ENCODE measurements at regions not wholly inside any gene's neighbourhood (a gene's known extent, or its start where the extent isn't known, plus 50 kb on each side); places are given as distances from the start of the nearest gene placed in this dataset.

DNA sequence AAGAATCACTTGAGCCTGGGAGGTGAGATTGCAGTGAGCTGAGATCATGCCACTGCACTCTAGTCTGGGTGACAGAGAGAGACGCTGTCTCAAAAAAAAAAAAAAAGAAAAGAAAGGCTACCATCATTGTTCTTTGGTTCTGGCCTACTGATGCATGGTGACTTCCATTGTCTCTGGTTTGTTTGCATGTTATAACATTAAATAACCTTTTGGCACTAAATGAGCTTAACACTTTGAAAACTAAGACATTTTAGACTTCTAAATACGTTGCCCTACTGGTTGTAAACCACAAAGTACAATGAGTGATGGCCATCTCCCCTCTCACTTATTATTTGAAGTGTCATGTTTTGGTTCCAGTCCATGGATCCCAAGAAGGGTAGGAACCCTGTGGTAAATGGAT lies 152.9 kb upstream of the CPM start:
- TF ChIP-seq, protein P1, sequence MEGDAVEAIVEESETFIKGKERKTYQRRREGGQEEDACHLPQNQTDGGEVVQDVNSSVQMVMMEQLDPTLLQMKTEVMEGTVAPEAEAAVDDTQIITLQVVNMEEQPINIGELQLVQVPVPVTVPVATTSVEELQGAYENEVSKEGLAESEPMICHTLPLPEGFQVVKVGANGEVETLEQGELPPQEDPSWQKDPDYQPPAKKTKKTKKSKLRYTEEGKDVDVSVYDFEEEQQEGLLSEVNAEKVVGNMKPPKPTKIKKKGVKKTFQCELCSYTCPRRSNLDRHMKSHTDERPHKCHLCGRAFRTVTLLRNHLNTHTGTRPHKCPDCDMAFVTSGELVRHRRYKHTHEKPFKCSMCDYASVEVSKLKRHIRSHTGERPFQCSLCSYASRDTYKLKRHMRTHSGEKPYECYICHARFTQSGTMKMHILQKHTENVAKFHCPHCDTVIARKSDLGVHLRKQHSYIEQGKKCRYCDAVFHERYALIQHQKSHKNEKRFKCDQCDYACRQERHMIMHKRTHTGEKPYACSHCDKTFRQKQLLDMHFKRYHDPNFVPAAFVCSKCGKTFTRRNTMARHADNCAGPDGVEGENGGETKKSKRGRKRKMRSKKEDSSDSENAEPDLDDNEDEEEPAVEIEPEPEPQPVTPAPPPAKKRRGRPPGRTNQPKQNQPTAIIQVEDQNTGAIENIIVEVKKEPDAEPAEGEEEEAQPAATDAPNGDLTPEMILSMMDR (IDR thresholded peaks at IDR 0.05) = no peak
- TF ChIP-seq POLR2AphosphoS5 (IDR thresholded peaks at IDR 0.05) (no peak), POLR2A (IDR thresholded peaks at IDR 0.05) (no peak), EP300 (IDR thresholded peaks at IDR 0.05) (no peak)
